Astrocyte of the cerebellum (primary cell): ENCODE measurements at regions not wholly inside any gene's neighbourhood (a gene's known extent, or its start where the extent isn't known, plus 50 kb on each side); places are given as distances from the start of the nearest gene placed in this dataset.

ENCODE experiments used
- DNase-seq: peaks from one replicate; pipeline ENCODE4 v3.0.0-alpha.2; 2011; ENCODE audit warnings: low read depth
- H3K4me3 ChIP-seq: 2 replicates; pipeline ENCODE4 v1.5.1; 2011; ENCODE audit warnings: mild to moderate bottlenecking, low read depth, low read length, moderate library complexity
- in situ Hi-C: cut with HindIII; loops from 2 replicates; pipeline ENCODE4 v1.10.0; 2017; ENCODE audit warnings: low sequenced_read_pairs
- TF ChIP-seq, protein P1 (sequence below): IDR thresholded peaks from 2 replicates; pipeline ENCODE4 v1.5.1; 2012; ENCODE audit warnings: low read length, low read depth, moderate library complexity, mild to moderate bottlenecking; ENCODE audit errors: missing control alignments

DNA sequence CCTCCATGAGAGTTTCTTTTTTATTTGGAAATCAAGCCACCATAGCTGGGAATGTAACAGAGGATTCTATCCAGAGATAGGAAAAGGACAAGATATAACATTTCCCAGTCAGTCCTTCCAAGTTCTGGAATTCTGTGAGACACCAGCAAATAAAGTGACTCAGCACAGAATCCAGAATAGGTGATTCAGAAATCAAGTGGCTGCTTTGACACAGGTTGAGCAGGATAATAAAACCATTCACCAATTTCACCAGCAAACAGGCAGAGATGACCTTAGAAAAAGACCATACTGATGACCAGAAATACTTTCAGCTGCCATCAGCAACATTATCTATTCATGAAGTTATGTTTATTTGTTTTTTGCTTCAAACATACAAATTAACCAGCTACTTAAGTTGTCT lies 491.5 kb upstream of the TUSC1 start:
- no peak for DNase-seq
- no peak overlapping the region for H3K4me3 ChIP-seq
- in situ Hi-C loops: no loop called here
- TF ChIP-seq, protein P1, sequence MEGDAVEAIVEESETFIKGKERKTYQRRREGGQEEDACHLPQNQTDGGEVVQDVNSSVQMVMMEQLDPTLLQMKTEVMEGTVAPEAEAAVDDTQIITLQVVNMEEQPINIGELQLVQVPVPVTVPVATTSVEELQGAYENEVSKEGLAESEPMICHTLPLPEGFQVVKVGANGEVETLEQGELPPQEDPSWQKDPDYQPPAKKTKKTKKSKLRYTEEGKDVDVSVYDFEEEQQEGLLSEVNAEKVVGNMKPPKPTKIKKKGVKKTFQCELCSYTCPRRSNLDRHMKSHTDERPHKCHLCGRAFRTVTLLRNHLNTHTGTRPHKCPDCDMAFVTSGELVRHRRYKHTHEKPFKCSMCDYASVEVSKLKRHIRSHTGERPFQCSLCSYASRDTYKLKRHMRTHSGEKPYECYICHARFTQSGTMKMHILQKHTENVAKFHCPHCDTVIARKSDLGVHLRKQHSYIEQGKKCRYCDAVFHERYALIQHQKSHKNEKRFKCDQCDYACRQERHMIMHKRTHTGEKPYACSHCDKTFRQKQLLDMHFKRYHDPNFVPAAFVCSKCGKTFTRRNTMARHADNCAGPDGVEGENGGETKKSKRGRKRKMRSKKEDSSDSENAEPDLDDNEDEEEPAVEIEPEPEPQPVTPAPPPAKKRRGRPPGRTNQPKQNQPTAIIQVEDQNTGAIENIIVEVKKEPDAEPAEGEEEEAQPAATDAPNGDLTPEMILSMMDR: no peak

DNA sequence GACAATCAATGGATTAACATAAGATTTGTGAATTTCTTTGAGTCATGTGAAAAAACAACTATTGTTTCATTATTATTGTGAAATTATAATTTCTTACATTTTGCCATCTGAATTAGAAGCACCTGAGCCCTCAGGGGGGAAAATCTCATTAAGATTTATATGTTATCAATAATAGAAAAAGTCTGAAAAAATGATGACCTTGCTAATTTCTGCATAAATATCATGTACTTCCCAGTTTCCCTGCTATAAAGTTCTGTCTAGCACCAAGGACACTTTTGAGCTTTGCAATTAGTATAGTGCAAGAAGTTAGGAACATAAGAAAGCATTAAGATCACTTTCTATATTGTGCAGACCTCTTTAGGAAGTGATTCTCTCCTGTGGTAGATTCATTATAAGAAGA lies 488.3 kb upstream of the TUSC1 start:
- no peak overlapping the region for H3K4me3 ChIP-seq
- DNase-seq: no peak
- in situ Hi-C loops: no loop called here
- TF ChIP-seq, protein P1: no peak

DNA sequence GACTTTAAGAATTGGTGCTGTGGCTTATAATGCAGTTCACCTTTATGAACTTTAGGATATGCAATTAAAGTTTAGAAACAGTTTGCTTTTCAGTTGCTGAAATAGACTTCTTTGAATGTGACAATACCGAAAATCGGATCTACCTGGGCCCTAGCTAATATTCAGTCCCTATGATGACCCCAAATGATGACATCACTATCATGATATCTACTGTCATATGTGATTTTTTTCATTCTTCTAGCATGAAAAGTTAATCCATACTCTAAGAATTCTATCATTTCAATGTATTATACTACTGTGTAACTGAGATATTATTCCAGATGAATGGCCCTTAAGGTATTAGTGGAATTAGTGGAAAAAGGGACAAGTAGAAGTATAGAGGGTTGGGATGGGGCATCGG lies 487.2 kb upstream of the TUSC1 start:
- no peak for DNase-seq
- TF ChIP-seq, protein P1: no peak
- in situ Hi-C loops: no loop called here
- no peak overlapping the region for H3K4me3 ChIP-seq

DNA sequence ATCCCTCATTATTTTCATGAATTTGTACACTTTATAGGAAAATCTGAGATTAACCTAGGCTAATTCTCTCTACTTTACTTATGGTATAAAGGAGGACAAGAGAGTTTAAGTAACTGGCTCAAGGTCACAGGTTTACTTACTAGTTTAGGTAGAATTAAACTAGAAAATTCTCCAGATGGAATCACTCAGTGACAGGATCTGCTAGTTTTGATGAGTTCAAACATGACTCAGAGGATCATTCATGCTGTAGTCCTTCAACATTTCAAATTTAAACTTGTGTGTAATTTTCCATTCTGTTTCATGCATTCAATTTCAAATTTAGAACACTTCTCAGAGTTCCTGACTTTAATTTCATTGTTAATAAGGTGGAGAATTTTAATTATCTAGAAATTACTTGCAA lies 485.7 kb upstream of the TUSC1 start:
- no peak for DNase-seq
- in situ Hi-C loops: no loop called here
- H3K4me3 ChIP-seq: no peak overlapping the region
- TF ChIP-seq, protein P1: no peak

DNA sequence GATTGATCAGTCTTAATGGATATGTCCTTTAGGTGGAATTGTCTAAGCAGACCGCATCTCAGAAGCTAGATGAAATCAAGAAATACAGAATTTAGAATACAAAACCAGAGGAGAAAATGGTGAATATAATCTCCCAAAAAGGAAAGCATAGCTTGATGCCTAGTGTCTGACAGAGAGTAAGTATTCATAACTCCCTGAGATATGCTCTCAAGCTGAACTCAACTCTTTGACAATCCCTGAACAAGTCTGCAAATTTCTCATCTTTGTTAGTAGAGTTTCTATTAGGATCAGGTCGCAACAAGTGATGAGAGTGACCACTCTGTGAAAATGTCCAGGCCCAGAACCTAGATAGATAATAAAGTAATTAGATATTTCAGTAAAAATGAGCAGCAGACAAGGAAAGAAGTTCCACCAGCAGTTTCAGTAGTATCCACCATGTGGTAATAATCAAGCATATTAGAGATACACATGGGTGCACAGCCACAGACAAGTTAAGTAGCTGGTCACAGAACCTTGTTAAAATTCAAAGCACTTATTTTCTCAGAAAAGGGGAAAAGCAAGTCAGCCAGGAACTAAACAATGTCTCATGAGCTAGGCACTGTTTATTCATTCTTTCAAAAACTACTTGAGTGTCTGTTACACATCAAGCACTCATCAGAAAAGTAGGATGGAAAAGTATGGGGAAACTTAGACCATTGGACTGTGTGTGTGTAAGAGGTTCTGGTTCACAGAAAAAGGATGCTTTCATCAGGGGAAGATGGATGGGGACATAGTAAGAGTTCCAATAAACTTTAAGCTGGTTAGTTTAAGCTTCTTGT lies 481.5 kb upstream of the TUSC1 start:
- H3K4me3 ChIP-seq: no peak overlapping the region
- TF ChIP-seq, protein P1: no peak
- DNase-seq: no peak
- in situ Hi-C loops: no loop called here

DNA sequence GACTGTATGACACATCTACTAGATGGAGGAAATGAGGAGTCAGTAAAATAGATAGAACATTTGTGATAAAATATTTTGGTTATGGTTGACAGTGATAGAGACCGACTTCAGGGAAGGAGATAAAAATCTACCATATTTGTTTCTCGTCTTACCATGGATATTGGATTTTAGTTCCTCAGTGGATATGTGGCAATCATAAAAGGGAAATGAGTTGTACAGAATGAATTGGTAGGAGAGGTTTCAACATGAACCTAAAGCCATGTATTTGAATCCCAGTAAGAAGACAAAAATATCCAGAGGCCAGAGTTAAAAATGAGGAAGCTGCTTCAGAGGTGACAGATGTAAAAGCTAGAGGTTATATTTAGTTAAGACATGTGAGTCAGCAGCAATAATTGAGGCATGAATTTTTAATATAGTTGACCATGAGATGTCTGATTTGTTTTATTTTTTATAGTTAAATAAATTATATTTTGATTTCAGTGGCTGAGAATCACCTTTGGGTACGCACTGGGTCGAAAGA lies 480.4 kb upstream of the TUSC1 start:
- H3K4me3 ChIP-seq: no peak overlapping the region
- TF ChIP-seq, protein P1: no peak
- in situ Hi-C loops: no loop called here
- DNase-seq: no peak
